DND-41 (cell line): ENCODE measurements at regions not wholly inside any gene's neighbourhood (a gene's known extent, or its start where the extent isn't known, plus 50 kb on each side); places are given as distances from the start of the nearest gene placed in this dataset.

Experiments
- ATAC-seq: fragments of 200-7000 bp; cut with Tn5 transposase; 3 replicates; pipeline ENCODE4 v1.9.1; 2021; ENCODE audit warnings: low read depth; ENCODE audit not compliant: insufficient read depth
- DNase-seq: peaks from one replicate; pipeline ENCODE4 v3.0.0-alpha.2; 2020
- H2AFZ ChIP-seq: 2 replicates; pipeline ENCODE4 v1.6.0; 2012; ENCODE audit warnings: low read depth, low read length
- H3K27ac ChIP-seq: 2 replicates; pipeline ENCODE4 v1.5.1; 2012; ENCODE audit warnings: low read length, inconsistent platforms
- H3K27me3 ChIP-seq: fragments of 200-600 bp; sonication (generic); 2 replicates; pipeline ENCODE4 v1.6.0; 2012; ENCODE audit warnings: low read length, mild to moderate bottlenecking, inconsistent platforms; ENCODE audit not compliant: insufficient read depth, poor library complexity
- H3K36me3 ChIP-seq: 2 replicates; pipeline ENCODE4 v1.5.1; 2012; ENCODE audit warnings: low read length, inconsistent platforms; ENCODE audit not compliant: insufficient read depth
- H3K4me1 ChIP-seq: 2 replicates; pipeline ENCODE4 v1.5.1; 2012; ENCODE audit warnings: mild to moderate bottlenecking, low read length; ENCODE audit not compliant: insufficient read depth
- H3K4me2 ChIP-seq: 2 replicates; pipeline ENCODE4 v1.6.0; 2012; ENCODE audit warnings: mild to moderate bottlenecking, moderate library complexity, low read length, inconsistent platforms; ENCODE audit not compliant: insufficient read depth
- H3K4me3 ChIP-seq, 2 experiments: fragments of 200-600 bp in 1 of 2; shearing (Covaris generic) in 1 of 2; 2 replicates each; pipeline ENCODE4 v1.5.1; 2012 to 2016; ENCODE audit warnings: inconsistent platforms in 2 of 2, low read length in 2 of 2, mild to moderate bottlenecking in 2 of 2, low read depth in 1 of 2, moderate library complexity in 1 of 2
- H3K79me2 ChIP-seq: 2 replicates; pipeline ENCODE4 v1.6.0; 2012; ENCODE audit warnings: low read length, inconsistent platforms; ENCODE audit not compliant: insufficient read depth
- H3K9ac ChIP-seq: 2 replicates; pipeline ENCODE4 v1.6.0; 2012; ENCODE audit warnings: low read depth, mild to moderate bottlenecking, inconsistent platforms, low read length, moderate library complexity
- H3K9me3 ChIP-seq: 2 replicates; pipeline ENCODE4 v1.5.1; 2012; ENCODE audit warnings: low read length, moderate library complexity, mild to moderate bottlenecking, inconsistent platforms; ENCODE audit not compliant: insufficient read depth, severe bottlenecking
- H4K20me1 ChIP-seq: 2 replicates; pipeline ENCODE4 v1.6.0; 2012; ENCODE audit warnings: low read length; ENCODE audit not compliant: insufficient read depth
- CTCF ChIP-seq: IDR thresholded peaks from 2 replicates; pipeline ENCODE4 v1.5.1; 2012; ENCODE audit warnings: borderline replicate concordance, low read length, moderate library complexity, mild to moderate bottlenecking; ENCODE audit not compliant: poor library complexity, severe bottlenecking; ENCODE audit errors: extremely low read depth
- EZH2 ChIP-seq: IDR thresholded peaks from 3 replicates; pipeline ENCODE4 v1.6.1; 2012; ENCODE audit warnings: borderline replicate concordance, low read depth, mild to moderate bottlenecking, moderate library complexity, low read length, inconsistent platforms; ENCODE audit not compliant: severe bottlenecking

- Histone ChIP-seq H3K9ac (no peak overlapping the region), H3K4me2 (no peak overlapping the region), H3K4me1 (no peaks in the 10 kb centered on the region), H3K36me3 (no peaks in the 10 kb centered on the region), H2AFZ (no peak overlapping the region), H3K27ac (no peak overlapping the region), H3K9me3 (no peaks in the 10 kb centered on the region), H3K79me2 (no peaks in the 10 kb centered on the region), H3K27me3 (no peaks in the 10 kb centered on the region), H4K20me1 (no peaks in the 10 kb centered on the region), H3K4me3 (no peak overlapping the region)
- ATAC-seq = no peak
- DNase-seq = no peak
- TF ChIP-seq CTCF = no peak
- TF ChIP-seq EZH2 = no peak
Observed at GRCh38 chr9:25381141-25381540, 297.1 kb downstream of the TUSC1 start.

GRCh38 chr9:25377039-25377438 lies 301.2 kb downstream of the TUSC1 start:
- DNase-seq (no peak), ATAC-seq (no peak)
- Histone ChIP-seq H3K27me3 (no peaks in the 10 kb centered on the region), H4K20me1 (no peaks in the 10 kb centered on the region), H3K27ac (no peak overlapping the region), H3K9ac (no peak overlapping the region), H3K79me2 (no peaks in the 10 kb centered on the region), H3K36me3 (no peaks in the 10 kb centered on the region), H3K4me3 (no peak overlapping the region), H3K9me3 (no peaks in the 10 kb centered on the region), H3K4me1 (no peaks in the 10 kb centered on the region), H2AFZ (no peak overlapping the region), H3K4me2 (no peak overlapping the region)
- no peak for TF ChIP-seq EZH2
- TF ChIP-seq CTCF = no peak

- Histone ChIP-seq H4K20me1 (no peaks in the 10 kb centered on the region), H3K9me3 (no peaks in the 10 kb centered on the region), H2AFZ (no peak overlapping the region), H3K79me2 (no peaks in the 10 kb centered on the region), H3K4me2 (no peak overlapping the region), H3K4me3 (no peak overlapping the region), H3K27me3 (no peaks in the 10 kb centered on the region), H3K27ac (no peak overlapping the region), H3K4me1 (no peaks in the 10 kb centered on the region), H3K9ac (no peak overlapping the region), H3K36me3 (no peaks in the 10 kb centered on the region)
- TF ChIP-seq EZH2 (no peak), CTCF (no peak)
- ATAC-seq (no peak), DNase-seq (no peak)
Observed at GRCh38 chr9:25374281-25374680, 304.0 kb downstream of the TUSC1 start.

- no peak overlapping the region for H3K9ac ChIP-seq
- DNase-seq (no peak), ATAC-seq (no peak)
- no peak for TF ChIP-seq EZH2
- H4K20me1 ChIP-seq = no peaks in the 10 kb centered on the region
- no peak overlapping the region for H2AFZ ChIP-seq
- no peaks in the 10 kb centered on the region for H3K9me3 ChIP-seq
- no peaks in the 10 kb centered on the region for H3K79me2 ChIP-seq
- H3K36me3 ChIP-seq = no peaks in the 10 kb centered on the region
- H3K4me2 ChIP-seq = no peak overlapping the region
- no peak overlapping the region for H3K27ac ChIP-seq
- H3K4me3 ChIP-seq = no peak overlapping the region
- no peaks in the 10 kb centered on the region for H3K4me1 ChIP-seq
- H3K27me3 ChIP-seq = no peaks in the 10 kb centered on the region
Observed at GRCh38 chr9:25366906-25367305, 311.3 kb downstream of the TUSC1 start.
